Neural progenitor cell (in vitro differentiated cells): ENCODE measurements at regions not wholly inside any gene's neighbourhood (a gene's known extent, or its start where the extent isn't known, plus 50 kb on each side); places are given as distances from the start of the nearest gene placed in this dataset.

ENCODE experiments used
- DNase-seq: peaks from one replicate; pipeline ENCODE4 v3.0.0-alpha.2; 2016; ENCODE audit warnings: low spot score
- H2AFZ ChIP-seq: fragments of 200-600 bp; sonication (generic); replicated peaks from 2 replicates; pipeline ENCODE4 v1.6.1; 2016; ENCODE audit warnings: antibody characterized with exemption
- H3F3A ChIP-seq: fragments of 200-600 bp; sonication (generic); 2 replicates; pipeline ENCODE4 v1.6.1; 2016; ENCODE audit warnings: antibody characterized with exemption, low read depth
- H3K27ac ChIP-seq: fragments of 200-600 bp; sonication (generic); 2 replicates; pipeline ENCODE4 v1.5.1; 2016; ENCODE audit warnings: mild to moderate bottlenecking
- H3K27me3 ChIP-seq: fragments of 200-600 bp; sonication (generic); 2 replicates; pipeline ENCODE4 v1.6.1; 2016; ENCODE audit warnings: mild to moderate bottlenecking, moderate library complexity
- H3K36me3 ChIP-seq: fragments of 200-600 bp; sonication (generic); 2 replicates; pipeline ENCODE4 v1.5.1; 2016
- H3K4me1 ChIP-seq: fragments of 200-600 bp; sonication (generic); 2 replicates; pipeline ENCODE4 v1.6.1; 2016; ENCODE audit warnings: mixed run types
- H3K4me2 ChIP-seq: fragments of 200-600 bp; sonication (generic); 2 replicates; pipeline ENCODE4 v1.6.1; 2016
- H3K4me3 ChIP-seq: fragments of 200-600 bp; sonication (generic); 2 replicates; pipeline ENCODE4 v1.5.1; 2016
- H3K79me2 ChIP-seq: fragments of 200-600 bp; sonication (generic); 2 replicates; pipeline ENCODE4 v1.6.1; 2016; ENCODE audit warnings: low read depth
- H3K9ac ChIP-seq: fragments of 200-600 bp; sonication (generic); 2 replicates; pipeline ENCODE4 v1.6.1; 2016
- H3K9me3 ChIP-seq: fragments of 200-600 bp; sonication (generic); 2 replicates; pipeline ENCODE4 v1.5.1; 2016; ENCODE audit warnings: low read depth
- H4K20me1 ChIP-seq: fragments of 200-600 bp; sonication (generic); 2 replicates; pipeline ENCODE4 v1.6.1; 2016; ENCODE audit warnings: low read depth
- H3K27ac Mint-ChIP-seq: 3 replicates; pipeline ENCODE4 v1.8.0; 2021; ENCODE audit warnings: mixed read lengths
- H3K27me3 Mint-ChIP-seq: 2 replicates; pipeline ENCODE4 v1.8.0; 2022; ENCODE audit warnings: low read depth, mild to moderate bottlenecking, inconsistent platforms, moderate library complexity, mixed read lengths; ENCODE audit not compliant: insufficient read depth
- H3K36me3 Mint-ChIP-seq: 3 replicates; pipeline ENCODE4 v1.8.0; 2021; ENCODE audit warnings: mixed read lengths
- H3K4me1 Mint-ChIP-seq: 3 replicates; pipeline ENCODE4 v1.8.0; 2021; ENCODE audit warnings: mixed read lengths
- H3K4me3 Mint-ChIP-seq: 3 replicates; pipeline ENCODE4 v1.8.0; 2021; ENCODE audit warnings: mild to moderate bottlenecking, moderate library complexity, mixed read lengths
- H3K9me3 Mint-ChIP-seq: 3 replicates; pipeline ENCODE4 v1.8.0; 2020; ENCODE audit warnings: mixed read lengths
- CTCF ChIP-seq: fragments of 200-600 bp; sonication (generic); IDR thresholded peaks from 2 replicates; pipeline ENCODE4 v1.5.1; 2017; ENCODE audit warnings: antibody characterized with exemption, mild to moderate bottlenecking
- EZH2 ChIP-seq: fragments of 200-600 bp; sonication (generic); IDR thresholded peaks from 2 replicates; pipeline ENCODE4 v1.6.1; 2017; ENCODE audit warnings: antibody characterized with exemption, mild to moderate bottlenecking, moderate library complexity
- EZH2phosphoT487 ChIP-seq: fragments of 200-600 bp; sonication (generic); IDR thresholded peaks from 2 replicates; pipeline ENCODE4 v1.6.1; 2017; ENCODE audit warnings: antibody characterized with exemption

GRCh38 chr14:89724628-89724960 lies 229.9 kb downstream of the EFCAB11 start:
- Histone ChIP-seq H3K9ac (no peak overlapping the region), H3K4me2 (no peak overlapping the region), H3K9me3 (no peaks in the 10 kb centered on the region), H3K4me1 (peaks cover 8% of the 10 kb centered on the region), H3K4me3 (no peak overlapping the region), H3K79me2 (no peaks in the 10 kb centered on the region), H4K20me1 (no peaks in the 10 kb centered on the region), H3K27ac (no peak overlapping the region), H3F3A (peaks cover 7% of the 10 kb centered on the region), H3K27me3 (no peaks in the 10 kb centered on the region), H3K36me3 (no peaks in the 10 kb centered on the region), H2AFZ (no peak overlapping the region)
- no peaks in the 10 kb centered on the region for H3K9me3 Mint-ChIP-seq
- H3K4me1 Mint-ChIP-seq, result peaks cover 17% of the 10 kb centered on the region
- no peaks in the 10 kb centered on the region for H3K36me3 Mint-ChIP-seq
- H3K27ac Mint-ChIP-seq, result no peak overlapping the region
- TF ChIP-seq EZH2 (no peak), EZH2phosphoT487 (no peak), CTCF (no peak)
- no peak for DNase-seq
- peaks cover 11% of the 10 kb centered on the region for H3K27me3 Mint-ChIP-seq
- no peak overlapping the region for H3K4me3 Mint-ChIP-seq

- TF ChIP-seq EZH2 (no peak), EZH2phosphoT487 (no peak), CTCF (no peak)
- Histone ChIP-seq H3K4me2 (no peak overlapping the region), H3K27me3 (no peaks in the 10 kb centered on the region), H4K20me1 (no peaks in the 10 kb centered on the region), H2AFZ (no peak overlapping the region), H3K9ac (no peak overlapping the region), H3K4me1 (peaks cover 8% of the 10 kb centered on the region), H3K79me2 (no peaks in the 10 kb centered on the region), H3K27ac (no peak overlapping the region), H3K36me3 (no peaks in the 10 kb centered on the region), H3K9me3 (no peaks in the 10 kb centered on the region), H3K4me3 (no peak overlapping the region), H3F3A (peaks cover 7% of the 10 kb centered on the region)
- no peak for DNase-seq
- Mint-ChIP-seq H3K27me3 (peaks cover 9% of the 10 kb centered on the region), H3K4me3 (no peak overlapping the region), H3K27ac (no peak overlapping the region), H3K36me3 (no peaks in the 10 kb centered on the region), H3K9me3 (no peaks in the 10 kb centered on the region), H3K4me1 (peaks cover 17% of the 10 kb centered on the region)
Measured at GRCh38 chr14:89723930-89724627, 230.5 kb downstream of the EFCAB11 start.

- H3K27ac ChIP-seq, result no peak overlapping the region
- no peak overlapping the region for H3K27ac Mint-ChIP-seq
Measured at GRCh38 chr14:89721956-89722355, 232.6 kb downstream of the EFCAB11 start.

More at GRCh38 chr14:89721956-89722355, 232.6 kb downstream of the EFCAB11 start:
- Histone ChIP-seq H3K4me3 (no peak overlapping the region), H3K4me1 (peaks cover 8% of the 10 kb centered on the region), H3K27me3 (no peaks in the 10 kb centered on the region), H3K9ac (no peak overlapping the region), H4K20me1 (no peaks in the 10 kb centered on the region), H3K4me2 (no peak overlapping the region), H2AFZ (no peak overlapping the region), H3K79me2 (no peaks in the 10 kb centered on the region), H3K9me3 (no peaks in the 10 kb centered on the region), H3F3A (peaks cover 7% of the 10 kb centered on the region), H3K36me3 (no peaks in the 10 kb centered on the region)
- H3K36me3 Mint-ChIP-seq, result no peaks in the 10 kb centered on the region
- no peaks in the 10 kb centered on the region for H3K9me3 Mint-ChIP-seq
- H3K27me3 Mint-ChIP-seq, result peaks cover 7% of the 10 kb centered on the region
- DNase-seq, result no peak
- H3K4me3 Mint-ChIP-seq, result no peak overlapping the region
- peaks cover 17% of the 10 kb centered on the region for H3K4me1 Mint-ChIP-seq
- TF ChIP-seq CTCF (no peak), EZH2 (no peak), EZH2phosphoT487 (no peak)
